MM.1S (cell line): ENCODE measurements at regions not wholly inside any gene's neighbourhood (a gene's known extent, or its start where the extent isn't known, plus 50 kb on each side); places are given as distances from the start of the nearest gene placed in this dataset.

Experiments used
- DNase-seq: peaks from one replicate; pipeline ENCODE4 v3.0.0-alpha.2; 2015
- H2AFZ ChIP-seq: fragments of 300-600 bp; sonication (generic); 2 replicates; pipeline ENCODE4 v1.6.0; 2016; ENCODE audit warnings: antibody characterized with exemption, low read length
- H3F3A ChIP-seq: fragments of 300-600 bp; sonication (generic); 2 replicates; pipeline ENCODE4 v1.6.1; 2016; ENCODE audit warnings: mild to moderate bottlenecking, antibody characterized with exemption, low read length, moderate library complexity, mixed read lengths; ENCODE audit not compliant: insufficient read depth
- H3K27ac ChIP-seq: fragments of 300-600 bp; sonication (generic); 2 replicates; pipeline ENCODE4 v1.5.1; 2016; ENCODE audit warnings: mild to moderate bottlenecking, low read length
- H3K27me3 ChIP-seq: fragments of 300-600 bp; sonication (generic); replicated peaks from 2 replicates; pipeline ENCODE4 v1.6.0; 2016; ENCODE audit warnings: low read length; ENCODE audit not compliant: insufficient read depth
- H3K36me3 ChIP-seq: fragments of 300-600 bp; sonication (generic); replicated peaks from 2 replicates; pipeline ENCODE4 v1.6.1; 2016; ENCODE audit warnings: mild to moderate bottlenecking, low read length, mixed read lengths; ENCODE audit not compliant: insufficient read depth
- H3K4me1 ChIP-seq: fragments of 300-600 bp; sonication (generic); 2 replicates; pipeline ENCODE4 v1.6.1; 2016; ENCODE audit warnings: low read length, mixed read lengths
- H3K4me2 ChIP-seq: fragments of 300-600 bp; sonication (generic); 2 replicates; pipeline ENCODE4 v1.6.0; 2016; ENCODE audit warnings: low read depth, low read length
- H3K4me3 ChIP-seq: fragments of 300-600 bp; sonication (generic); 2 replicates; pipeline ENCODE4 v1.5.1; 2016; ENCODE audit warnings: low read length, mixed read lengths
- H3K79me2 ChIP-seq: fragments of 300-600 bp; sonication (generic); 2 replicates; pipeline ENCODE4 v1.6.1; 2016; ENCODE audit warnings: mixed run types, low read length, mixed read lengths
- H3K9ac ChIP-seq: fragments of 300-600 bp; sonication (generic); 2 replicates; pipeline ENCODE4 v1.6.1; 2016; ENCODE audit warnings: low read length, mixed read lengths
- H3K9me2 ChIP-seq: fragments of 300-600 bp; sonication (generic); replicated peaks from 2 replicates; pipeline ENCODE4 v1.6.1; 2016; ENCODE audit warnings: mild to moderate bottlenecking, low read length, mixed read lengths; ENCODE audit not compliant: insufficient read depth
- H3K9me3 ChIP-seq: fragments of 300-600 bp; sonication (generic); replicated peaks from 2 replicates; pipeline ENCODE4 v1.6.1; 2016; ENCODE audit warnings: mild to moderate bottlenecking, low read length, mixed read lengths; ENCODE audit not compliant: insufficient read depth
- H4K20me1 ChIP-seq: fragments of 300-600 bp; sonication (generic); 2 replicates; pipeline ENCODE4 v1.6.1; 2016; ENCODE audit warnings: mild to moderate bottlenecking, low read length, moderate library complexity, mixed read lengths; ENCODE audit not compliant: insufficient read depth
- EZH2 ChIP-seq: fragments of 300-600 bp; sonication (generic); optimal IDR thresholded peaks from 2 replicates; pipeline ENCODE3; 2017; ENCODE audit warnings: low read depth, mild to moderate bottlenecking, antibody characterized with exemption, low read length, mixed read lengths
- EZH2phosphoT487 ChIP-seq: fragments of 300-600 bp; sonication (generic); IDR thresholded peaks from 2 replicates; pipeline ENCODE4 v1.6.1; 2018; ENCODE audit warnings: antibody characterized with exemption, low read length
- TF ChIP-seq, protein P1 (sequence below): fragments of 300-600 bp; sonication (generic); IDR thresholded peaks from 2 replicates; pipeline ENCODE4 v1.5.1; 2016; ENCODE audit warnings: antibody characterized with exemption, low read length, mixed read lengths

DNA sequence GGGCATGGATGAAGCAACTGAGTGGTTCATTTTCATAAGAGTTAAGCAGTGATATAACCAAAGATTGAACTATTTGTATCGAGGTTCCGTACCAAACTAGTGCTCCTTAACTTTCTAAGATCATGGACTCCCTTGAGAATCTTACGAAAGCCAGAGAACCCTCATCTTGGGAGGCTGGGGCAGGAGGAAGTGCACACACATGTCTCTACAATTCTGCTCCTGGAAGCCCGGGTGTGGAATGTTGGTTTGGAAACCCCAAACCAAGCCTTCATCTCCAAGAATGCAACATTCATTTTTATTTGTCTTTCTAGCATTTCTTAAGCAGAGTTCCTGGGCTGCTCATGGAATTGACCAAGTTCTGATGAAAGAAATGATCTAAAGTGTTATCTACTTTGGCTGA lies 215.0 kb upstream of the PRNP start:
- Histone ChIP-seq H3K27me3 (no peaks in the 10 kb centered on the region), H3K9ac (no peak overlapping the region), H3K4me1 (peaks cover 25% of the 10 kb centered on the region), H3K9me3 (no peaks in the 10 kb centered on the region), H3K27ac (no peak overlapping the region), H3K9me2 (no peaks in the 10 kb centered on the region), H4K20me1 (no peaks in the 10 kb centered on the region), H3K4me2 (no peak overlapping the region), H2AFZ (0 out of 2 replicates have a peak overlapping the region, but pooled peaks have one; percentile 0), H3K79me2 (no peaks in the 10 kb centered on the region), H3K36me3 (no peaks in the 10 kb centered on the region), H3F3A (no peaks in the 10 kb centered on the region), H3K4me3 (no peak overlapping the region)
- TF ChIP-seq EZH2phosphoT487 = no peak
- no peak for TF ChIP-seq EZH2
- TF ChIP-seq, protein P1, sequence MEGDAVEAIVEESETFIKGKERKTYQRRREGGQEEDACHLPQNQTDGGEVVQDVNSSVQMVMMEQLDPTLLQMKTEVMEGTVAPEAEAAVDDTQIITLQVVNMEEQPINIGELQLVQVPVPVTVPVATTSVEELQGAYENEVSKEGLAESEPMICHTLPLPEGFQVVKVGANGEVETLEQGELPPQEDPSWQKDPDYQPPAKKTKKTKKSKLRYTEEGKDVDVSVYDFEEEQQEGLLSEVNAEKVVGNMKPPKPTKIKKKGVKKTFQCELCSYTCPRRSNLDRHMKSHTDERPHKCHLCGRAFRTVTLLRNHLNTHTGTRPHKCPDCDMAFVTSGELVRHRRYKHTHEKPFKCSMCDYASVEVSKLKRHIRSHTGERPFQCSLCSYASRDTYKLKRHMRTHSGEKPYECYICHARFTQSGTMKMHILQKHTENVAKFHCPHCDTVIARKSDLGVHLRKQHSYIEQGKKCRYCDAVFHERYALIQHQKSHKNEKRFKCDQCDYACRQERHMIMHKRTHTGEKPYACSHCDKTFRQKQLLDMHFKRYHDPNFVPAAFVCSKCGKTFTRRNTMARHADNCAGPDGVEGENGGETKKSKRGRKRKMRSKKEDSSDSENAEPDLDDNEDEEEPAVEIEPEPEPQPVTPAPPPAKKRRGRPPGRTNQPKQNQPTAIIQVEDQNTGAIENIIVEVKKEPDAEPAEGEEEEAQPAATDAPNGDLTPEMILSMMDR = no peak
- no peak for DNase-seq

DNA sequence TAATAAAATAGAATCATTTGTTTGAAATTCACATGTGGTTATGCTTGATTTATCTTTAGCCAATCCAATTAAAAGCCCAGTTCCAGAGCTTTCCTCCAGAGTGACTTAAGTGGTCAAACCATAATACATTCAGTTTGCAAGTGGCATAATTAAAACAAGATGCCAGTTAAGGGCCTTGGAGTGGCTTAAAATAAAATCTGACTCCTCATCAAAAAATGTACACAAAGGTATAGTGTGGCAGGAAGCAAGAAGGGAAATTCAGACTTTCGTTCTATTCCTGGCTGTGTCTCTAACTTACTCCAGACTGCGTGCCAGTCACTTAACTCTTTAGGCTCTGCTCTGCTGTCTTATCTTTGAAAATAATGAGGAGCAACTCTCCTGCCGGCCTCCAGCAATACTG lies 215.9 kb upstream of the PRNP start:
- Histone ChIP-seq H3K79me2 (no peaks in the 10 kb centered on the region), H2AFZ (peak overlapping the region; percentile 0; the same call in 1 of the 2 replicates), H3K36me3 (no peaks in the 10 kb centered on the region), H3K4me3 (no peak overlapping the region), H3K9me3 (no peaks in the 10 kb centered on the region), H3K4me2 (peak overlapping the region; percentile 58), H3K4me1 (peaks cover 25% of the 10 kb centered on the region), H3K9me2 (no peaks in the 10 kb centered on the region), H3K27ac (no peak overlapping the region), H3F3A (no peaks in the 10 kb centered on the region), H4K20me1 (no peaks in the 10 kb centered on the region), H3K9ac (no peak overlapping the region), H3K27me3 (no peaks in the 10 kb centered on the region)
- no peak for TF ChIP-seq EZH2phosphoT487
- no peak for TF ChIP-seq EZH2
- TF ChIP-seq, protein P1 = no peak
- DNase-seq = peak; percentile 63

DNA sequence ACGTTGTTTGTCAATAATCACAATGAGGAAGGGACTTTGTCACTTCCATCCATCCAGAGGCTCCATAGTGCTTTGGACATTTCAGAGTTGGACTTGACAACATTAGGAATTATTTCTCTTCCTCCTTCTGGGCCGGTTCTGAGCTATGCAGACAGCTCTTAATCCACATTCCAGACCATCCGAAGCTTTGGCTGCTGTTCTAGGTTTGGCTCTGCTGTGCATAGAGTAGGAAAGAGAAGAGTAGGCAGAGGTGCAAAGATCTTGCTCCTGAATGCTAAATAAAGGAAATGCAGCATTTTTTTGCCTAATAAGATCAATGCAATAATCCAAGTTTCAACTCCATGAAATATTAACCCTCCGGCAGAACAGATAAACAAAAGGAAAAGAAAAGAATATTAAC lies 216.3 kb upstream of the PRNP start:
- Histone ChIP-seq H3K36me3 (no peaks in the 10 kb centered on the region), H3K4me2 (peak overlapping the region; percentile 58), H3K9me3 (no peaks in the 10 kb centered on the region), H3K27me3 (no peaks in the 10 kb centered on the region), H3K9me2 (no peaks in the 10 kb centered on the region), H3K79me2 (no peaks in the 10 kb centered on the region), H3K4me1 (peaks cover 25% of the 10 kb centered on the region), H3K4me3 (no peak overlapping the region), H3F3A (no peaks in the 10 kb centered on the region), H3K27ac (no peak overlapping the region), H2AFZ (no peak overlapping the region), H3K9ac (no peak overlapping the region), H4K20me1 (no peaks in the 10 kb centered on the region)
- no peak for DNase-seq
- no peak for TF ChIP-seq EZH2
- TF ChIP-seq, protein P1 = no peak
- no peak for TF ChIP-seq EZH2phosphoT487
